ENCODE measurements at regions not wholly inside any gene's neighbourhood (a gene's known extent, or its start where the extent isn't known, plus 50 kb on each side); places are given as distances from the start of the nearest gene placed in this dataset.

GRCh38 chr2:216911008-216911407 is 51.1 kb upstream of the TNP1 start:
- TF ChIP-seq POLR2AphosphoS5 (IDR thresholded peaks at IDR 0.05), result no peak
- TF ChIP-seq POLR2A (IDR thresholded peaks at IDR 0.05), result no peak
